Stimulated activated CD8-positive, alpha-beta memory T cell treated with anti-CD3 and anti-CD28 coated beads, Interleukin-12 subunit alpha, Interleukin-12 subunit beta, amount 100 ng/mL, for 24 hours (primary cell): ENCODE measurements at regions not wholly inside any gene's neighbourhood (a gene's known extent, or its start where the extent isn't known, plus 50 kb on each side); places are given as distances from the start of the nearest gene placed in this dataset.
"Not testable (repeated sequence)": the region's sequence is repeated elsewhere in the genome, so short reads cannot be mapped to it uniquely, and the experiment has no call there.

ENCODE experiments used
- DNase-seq: peaks from one replicate; pipeline ENCODE4 v3.0.0-alpha.2; 2020; ENCODE audit errors: extremely low read depth

DNA sequence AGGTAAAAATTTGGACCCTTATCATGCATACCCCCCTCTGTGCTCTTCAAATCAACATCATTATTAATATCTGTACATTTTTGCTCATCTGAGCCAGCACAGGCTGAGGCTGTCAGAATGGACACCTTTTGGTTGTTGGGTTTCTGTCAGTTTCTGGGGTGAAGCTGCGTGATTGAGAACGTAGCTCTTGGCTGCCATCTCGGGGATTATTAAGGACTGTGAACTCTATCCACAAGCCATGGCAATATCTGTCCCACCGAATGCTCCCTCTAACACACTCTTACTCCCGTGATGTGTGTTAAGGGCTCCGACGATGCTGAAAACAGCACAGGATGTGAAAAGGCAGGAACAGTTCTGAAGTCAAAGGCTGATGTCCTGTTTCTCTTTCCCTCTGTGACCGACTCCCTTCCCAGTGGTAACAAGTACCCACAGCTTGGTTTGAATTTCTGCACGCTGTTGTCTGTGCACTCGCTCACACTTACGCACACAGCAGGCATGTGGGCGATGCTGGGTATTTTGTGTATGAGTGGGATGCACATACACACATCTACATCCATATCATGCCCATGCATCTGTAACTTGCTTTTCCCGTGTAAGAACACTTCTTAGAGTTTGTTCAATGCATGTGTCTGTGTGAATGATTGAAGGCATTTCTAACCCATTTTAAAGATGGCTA lies 405.6 kb downstream of the TMEM121 start:
- DNase-seq: no peak

- no peak for DNase-seq
Observed at GRCh38 chr14:105933238-105933637, 406.9 kb downstream of the TMEM121 start.

DNA sequence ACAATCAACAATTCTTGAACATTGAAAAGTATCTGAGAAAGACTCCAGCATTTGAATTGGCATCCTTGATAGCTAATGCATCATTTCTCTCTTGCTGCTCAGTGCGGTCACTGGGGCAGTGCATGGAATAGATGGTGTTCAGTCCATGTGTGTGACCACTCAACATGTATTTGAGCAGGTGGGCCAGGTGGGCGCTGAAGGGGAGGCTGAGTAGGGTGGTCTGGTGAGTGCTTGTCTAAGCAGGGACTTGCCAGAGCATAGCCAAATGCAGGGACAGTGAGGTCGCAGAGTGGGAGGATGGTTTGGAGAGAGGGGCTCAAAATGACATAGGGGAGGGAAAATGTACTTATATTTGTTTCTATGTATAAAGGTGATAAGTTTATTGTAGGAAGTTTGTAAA lies 409.0 kb downstream of the TMEM121 start:
- DNase-seq: no peak

- DNase-seq: no peak
Observed at GRCh38 chr14:105937253-105938054, 411.1 kb downstream of the TMEM121 start.

DNA sequence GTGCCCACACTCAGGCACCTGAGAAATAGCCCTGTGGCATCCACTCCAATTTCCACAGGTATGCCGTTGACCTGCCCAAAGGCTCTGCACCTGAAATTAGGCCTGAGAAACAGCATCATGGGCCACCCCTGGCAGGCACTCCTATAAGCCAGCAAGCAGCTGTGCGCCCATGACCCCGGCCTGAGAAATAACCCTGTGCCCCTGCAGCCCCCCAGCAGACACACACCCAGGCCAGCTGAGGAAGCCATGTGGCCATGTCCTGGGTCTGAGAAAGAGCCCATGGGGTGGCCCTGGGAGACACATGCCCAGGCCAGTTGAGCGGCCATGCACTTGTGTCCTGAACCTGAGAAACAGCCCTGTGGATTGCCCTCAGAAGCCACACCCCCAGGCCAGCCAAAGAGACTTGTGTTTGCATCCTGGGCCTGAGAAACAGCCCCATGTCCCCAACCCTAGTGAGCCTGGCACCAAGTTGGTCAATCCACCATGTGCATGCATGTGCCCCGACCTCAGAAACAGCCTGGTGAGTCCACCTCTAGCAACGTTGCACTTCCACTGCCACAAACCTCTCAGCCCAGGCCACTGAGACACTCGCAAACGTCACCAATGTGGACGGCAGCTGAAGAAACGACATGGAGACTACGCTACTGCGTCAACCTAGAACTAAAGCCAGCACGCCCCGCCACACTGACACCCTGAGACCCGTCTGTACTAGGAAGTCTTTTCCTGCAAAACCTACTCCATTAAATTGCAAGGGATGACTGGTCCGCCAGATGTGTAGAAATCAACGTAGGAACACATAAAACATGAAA lies 411.9 kb downstream of the TMEM121 start:
- DNase-seq: no peak

GRCh38 chr14:105938959-105939358 lies 412.6 kb downstream of the TMEM121 start:
- DNase-seq: no peak

DNA sequence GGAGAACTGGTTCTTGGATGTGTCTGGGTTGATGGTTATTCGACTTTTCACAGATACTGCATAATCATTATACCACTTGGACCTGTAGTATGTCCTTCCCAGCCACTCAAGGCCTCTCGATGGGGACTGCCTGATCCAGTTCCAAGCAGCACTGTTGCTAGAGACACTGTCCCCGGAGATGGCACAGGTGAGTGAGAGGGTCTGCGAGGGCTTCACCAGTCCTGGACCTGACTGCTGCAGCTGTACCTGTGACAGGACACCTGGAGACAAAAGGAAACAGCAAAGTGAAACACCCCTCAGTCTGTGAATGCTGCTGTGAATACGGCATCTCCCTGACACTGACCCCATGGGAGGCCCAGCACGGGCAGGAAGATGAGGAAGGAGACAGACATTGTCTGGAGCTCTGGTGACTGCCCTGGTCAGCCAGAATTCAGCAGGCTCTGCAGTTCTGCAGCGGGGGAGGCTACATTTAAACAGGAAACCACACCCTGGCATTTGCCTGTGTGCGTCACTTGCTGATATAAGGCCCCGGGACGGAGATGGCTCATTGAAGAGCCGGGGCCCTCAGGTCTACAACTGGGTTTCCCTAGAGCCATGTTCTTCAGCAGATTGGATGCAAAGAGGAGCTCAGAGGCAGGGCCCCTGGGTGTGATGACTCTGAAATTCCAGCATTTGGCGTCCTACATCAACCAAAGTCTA lies 413.6 kb downstream of the TMEM121 start:
- no peak for DNase-seq

DNA sequence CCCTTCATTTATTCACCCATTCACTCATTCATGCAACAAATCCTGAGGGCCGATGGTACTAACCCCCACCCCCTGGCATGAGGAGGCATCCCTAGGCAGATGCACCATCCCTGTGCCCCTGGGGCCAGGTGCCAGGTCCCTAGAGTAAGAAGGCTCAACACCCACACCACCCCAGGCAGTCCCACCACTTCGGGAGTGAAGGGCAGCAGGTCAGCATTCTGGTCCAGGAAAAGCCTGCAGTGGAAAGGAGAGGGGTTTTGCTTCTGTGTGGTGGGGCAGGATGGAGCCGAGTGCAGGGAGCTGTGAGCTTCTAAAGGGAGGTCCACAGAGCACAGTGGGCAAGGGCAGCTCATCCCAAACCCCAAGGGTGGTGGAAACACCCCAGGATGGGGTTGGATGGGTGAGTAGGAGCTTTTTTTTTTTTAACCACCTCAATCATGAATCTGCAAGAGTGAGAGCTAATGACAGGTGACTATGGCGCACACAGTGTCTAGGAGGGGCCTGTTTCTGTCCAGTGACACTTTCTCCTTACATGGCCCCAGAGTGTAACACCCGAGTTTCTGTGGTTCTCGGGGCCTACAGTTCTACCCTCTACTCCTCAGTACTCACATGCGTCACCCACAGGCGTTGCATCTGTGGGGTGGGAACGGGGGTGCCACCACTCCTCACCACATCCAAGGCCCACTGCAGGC lies 414.3 kb downstream of the TMEM121 start:
- DNase-seq: no peak

DNA sequence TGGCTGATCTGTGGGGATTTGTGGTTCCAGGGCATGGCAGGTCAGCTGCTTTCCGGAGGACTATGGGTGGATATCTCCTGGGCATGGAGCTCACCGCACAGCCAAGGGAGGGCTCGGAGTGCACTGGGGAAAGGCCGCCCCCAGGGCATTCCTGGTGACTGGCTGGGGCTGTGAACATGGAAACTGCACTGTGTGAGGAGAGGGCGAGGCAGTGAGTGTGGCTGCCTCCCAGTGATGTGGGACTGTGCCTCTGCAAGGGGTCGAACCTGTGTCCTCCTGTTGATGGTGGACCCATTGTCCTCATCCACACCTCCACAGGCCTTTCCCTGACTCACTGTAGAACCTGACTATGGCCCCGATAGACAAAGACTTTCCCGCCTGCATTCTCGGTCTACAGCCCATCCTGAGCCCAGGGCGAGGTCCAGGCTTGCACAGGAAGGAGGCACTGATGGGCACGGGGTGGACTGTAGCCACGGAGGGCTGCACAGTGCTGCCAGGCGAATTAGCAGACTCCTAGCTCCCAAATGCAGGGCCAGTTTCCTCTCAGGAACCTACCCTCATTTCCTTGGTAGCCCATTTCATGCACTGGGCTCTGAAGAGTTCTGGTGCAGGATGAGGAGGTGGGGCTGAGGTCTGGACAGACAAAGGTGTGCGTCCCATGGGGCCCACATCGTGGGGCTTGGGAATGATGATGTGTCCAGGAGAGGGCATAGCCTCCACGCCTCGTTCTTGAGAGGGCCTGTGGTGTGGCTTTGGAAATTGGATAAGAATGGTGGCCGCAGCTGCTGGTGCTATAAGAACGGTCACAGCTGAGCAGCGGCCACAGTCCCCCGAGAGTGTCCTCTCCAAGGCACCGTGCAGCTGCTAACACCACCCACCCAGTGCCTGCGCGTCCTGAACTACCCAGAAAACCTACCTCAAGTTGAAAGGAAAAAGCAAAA lies 415.1 kb downstream of the TMEM121 start:
- DNase-seq: no peak

DNA sequence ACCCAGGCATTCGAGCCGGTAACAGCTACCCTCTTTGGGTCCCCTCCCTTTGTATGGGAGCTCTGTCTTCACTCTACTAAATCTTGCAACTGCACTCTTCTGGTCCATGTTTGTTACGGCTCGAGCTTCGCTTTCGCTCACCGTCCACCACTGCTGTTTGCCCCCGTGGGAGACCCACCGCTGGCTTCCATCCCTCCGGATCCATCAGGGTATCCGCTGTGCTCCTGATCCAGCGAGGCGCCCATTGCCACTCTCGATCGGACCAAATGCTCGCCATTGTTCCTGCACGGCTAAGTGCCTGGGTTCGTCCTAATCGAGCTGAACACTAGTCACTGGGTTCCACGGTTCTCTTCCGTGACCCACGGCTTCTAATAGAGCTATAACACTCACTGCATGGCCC lies 416.3 kb downstream of the TMEM121 start:
- not testable (repeated sequence) for DNase-seq

DNA sequence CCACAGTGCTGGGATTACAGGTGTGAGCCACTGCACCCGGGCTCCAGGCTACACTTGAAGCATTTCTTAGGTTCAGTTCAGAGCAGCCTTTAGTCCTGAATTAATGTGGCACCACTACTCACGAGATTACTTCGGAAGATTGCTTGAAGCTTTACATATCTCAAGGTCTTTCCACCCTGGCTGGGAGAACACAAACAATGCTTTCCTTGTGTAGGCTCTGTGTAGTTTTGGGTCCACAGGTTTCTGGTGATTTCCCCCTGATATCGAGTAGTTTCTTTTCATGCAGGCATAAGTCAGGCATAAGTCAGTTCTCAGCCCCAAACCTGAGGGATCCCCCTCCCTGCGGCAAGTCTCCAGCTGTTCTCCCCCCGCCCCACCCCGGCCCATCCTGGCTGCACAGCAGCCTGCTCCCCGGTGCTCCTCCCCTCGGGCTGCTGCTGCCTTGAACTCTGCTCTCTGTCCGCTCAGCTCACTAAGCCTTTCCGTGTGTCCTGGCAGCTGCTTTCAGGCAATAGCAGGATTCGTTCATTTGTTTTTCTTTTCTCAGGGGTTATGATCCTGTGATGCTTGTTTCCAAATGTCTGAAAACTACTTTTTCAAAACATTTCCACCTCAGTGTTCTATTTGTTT lies 417.7 kb downstream of the TMEM121 start:
- DNase-seq: no peak

- DNase-seq: peak; percentile 41
Observed at GRCh38 chr14:105944632-105945610, 418.5 kb downstream of the TMEM121 start.

DNA sequence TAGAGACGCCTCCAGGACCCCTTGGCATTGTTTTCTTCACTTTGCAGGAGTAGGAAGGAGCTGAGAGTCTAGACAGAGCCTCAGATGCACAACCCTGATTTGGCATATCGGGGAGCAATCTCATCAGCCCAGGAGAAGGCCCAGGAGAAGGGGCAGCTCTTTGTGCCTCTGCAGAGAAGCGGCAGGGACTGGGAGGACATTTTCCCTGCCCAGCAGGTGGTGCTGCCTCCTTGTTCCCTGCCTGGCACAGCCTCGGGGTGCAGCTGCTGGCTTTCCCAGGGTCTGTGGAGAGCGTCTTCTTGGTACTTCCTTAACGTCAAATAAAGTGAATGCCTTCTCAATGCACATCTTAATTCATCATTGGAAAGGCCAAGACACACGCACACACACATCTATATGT lies 419.5 kb downstream of the TMEM121 start:
- no peak for DNase-seq

DNA sequence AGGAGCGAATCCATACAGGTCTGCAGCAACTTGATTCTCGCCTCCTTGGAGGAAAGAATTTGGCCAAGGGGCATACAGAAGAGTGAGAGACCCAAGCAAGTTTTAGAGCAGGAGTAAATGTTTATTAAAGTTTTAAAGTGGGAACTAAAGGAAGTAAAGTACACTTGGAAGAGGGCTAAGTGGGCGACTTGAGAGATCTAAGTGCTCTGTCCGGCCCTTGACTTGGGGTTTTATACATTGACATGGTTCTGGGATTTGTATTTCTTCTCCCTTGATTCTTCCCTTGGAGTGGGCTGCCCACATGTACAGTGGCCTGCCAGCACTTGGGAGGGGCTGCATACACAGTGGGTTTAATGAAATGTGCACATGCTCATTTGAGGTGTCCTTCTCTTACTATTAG lies 421.2 kb downstream of the TMEM121 start:
- DNase-seq: no peak

- not testable (repeated sequence) for DNase-seq
Observed at GRCh38 chr14:105948955-105949354, 422.6 kb downstream of the TMEM121 start.

- DNase-seq: not testable (repeated sequence)
Observed at GRCh38 chr14:105950364-105950892, 424.0 kb downstream of the TMEM121 start.

DNA sequence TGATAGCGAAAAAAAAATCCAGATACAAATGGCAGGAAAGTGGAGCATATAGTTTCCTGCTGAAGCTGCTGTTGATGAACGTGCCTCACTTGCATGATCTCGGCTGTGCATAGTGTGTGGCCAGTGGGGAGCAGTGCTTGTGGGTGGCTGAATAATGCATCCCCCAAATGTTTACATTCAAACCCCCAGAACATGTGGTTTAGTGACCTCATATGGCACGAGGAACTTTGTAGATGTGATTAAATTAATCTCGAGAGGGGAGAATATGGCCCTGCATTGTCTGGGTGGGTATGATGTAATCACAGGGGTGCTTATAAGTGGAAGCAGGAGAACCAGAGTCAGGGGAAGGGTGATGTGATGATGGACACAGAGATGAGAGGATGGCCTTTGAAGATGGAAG lies 425.0 kb downstream of the TMEM121 start:
- DNase-seq: no peak

- no peak for DNase-seq
Observed at GRCh38 chr14:105952222-105952621, 425.8 kb downstream of the TMEM121 start.
